GM06990 (cell line): ENCODE measurements at regions not wholly inside any gene's neighbourhood (a gene's known extent, or its start where the extent isn't known, plus 50 kb on each side); places are given as distances from the start of the nearest gene placed in this dataset.
A peak's percentile ranks its signal among the peaks of the same experiment; 100 is the strongest.
"Not testable (repeated sequence)": the region's sequence is repeated elsewhere in the genome, so short reads cannot be mapped to it uniquely, and the experiment has no call there.

Source experiments
- DNase-seq: peaks from one replicate; pipeline ENCODE4 v3.0.0-alpha.2; 2011; ENCODE audit not compliant: insufficient read length; ENCODE audit errors: extremely low read depth
- H3K27me3 ChIP-seq: replicated peaks from 2 replicates; pipeline ENCODE4 v1.6.0; 2011; ENCODE audit warnings: low read length; ENCODE audit not compliant: control insufficient read depth, insufficient read depth
- H3K36me3 ChIP-seq: 2 replicates; pipeline ENCODE4 v1.5.1; 2011; ENCODE audit warnings: low read length; ENCODE audit not compliant: control insufficient read depth, insufficient read depth
- H3K4me3 ChIP-seq: replicated peaks from 2 replicates; pipeline ENCODE4 v1.5.1; 2011; ENCODE audit warnings: low read depth, mild to moderate bottlenecking, control low read depth, low read length
- CTCF ChIP-seq: IDR thresholded peaks from 2 replicates; pipeline ENCODE4 v1.5.1; 2011; ENCODE audit warnings: low read length, control low read depth, mild to moderate bottlenecking, inconsistent platforms; ENCODE audit not compliant: insufficient read depth, poor library complexity, severe bottlenecking

GRCh38 chrX:85666471-85666870 lies 287.0 kb upstream of the POF1B start:
- Histone ChIP-seq H3K27me3 (no peaks in the 10 kb centered on the region), H3K4me3 (no peak overlapping the region), H3K36me3 (no peaks in the 10 kb centered on the region)
- no peak for DNase-seq
- no peak for TF ChIP-seq CTCF

GRCh38 chrX:85663970-85664369 lies 284.5 kb upstream of the POF1B start:
- not testable (repeated sequence) for DNase-seq, H3K36me3 ChIP-seq, H3K4me3 ChIP-seq, H3K27me3 ChIP-seq

GRCh38 chrX:85630901-85631300 lies 251.4 kb upstream of the POF1B start:
- no peaks in the 10 kb centered on the region for H3K36me3 ChIP-seq
- no peak for TF ChIP-seq CTCF
- no peak for DNase-seq
- no peak overlapping the region for H3K4me3 ChIP-seq
- no peaks in the 10 kb centered on the region for H3K27me3 ChIP-seq

GRCh38 chrX:85627363-85627762 lies 247.9 kb upstream of the POF1B start:
- Histone ChIP-seq H3K36me3 (no peaks in the 10 kb centered on the region), H3K4me3 (no peak overlapping the region), H3K27me3 (no peaks in the 10 kb centered on the region)
- DNase-seq = no peak
- TF ChIP-seq CTCF = peak; percentile 77

- no peak for TF ChIP-seq CTCF
- Histone ChIP-seq H3K36me3 (no peaks in the 10 kb centered on the region), H3K4me3 (no peak overlapping the region), H3K27me3 (no peaks in the 10 kb centered on the region)
- no peak for DNase-seq
These were observed 243.2 kb upstream of the POF1B start for GRCh38 chrX:85622635-85623034.

- Histone ChIP-seq H3K4me3 (no peak overlapping the region), H3K27me3 (no peaks in the 10 kb centered on the region), H3K36me3 (no peaks in the 10 kb centered on the region)
- DNase-seq = no peak
- no peak for TF ChIP-seq CTCF
These were observed 241.0 kb upstream of the POF1B start for GRCh38 chrX:85620466-85620865.
